IPS DF 19.7 (cell line): ENCODE measurements at regions not wholly inside any gene's neighbourhood (a gene's known extent, or its start where the extent isn't known, plus 50 kb on each side); places are given as distances from the start of the nearest gene placed in this dataset.
"Not testable (repeated sequence)": the region's sequence is repeated elsewhere in the genome, so short reads cannot be mapped to it uniquely, and the experiment has no call there.

Experiments
- DNase-seq: peaks from one replicate; pipeline ENCODE4 v3.0.0-alpha.2; 2013; ENCODE audit warnings: low read depth, low spot score

DNA sequence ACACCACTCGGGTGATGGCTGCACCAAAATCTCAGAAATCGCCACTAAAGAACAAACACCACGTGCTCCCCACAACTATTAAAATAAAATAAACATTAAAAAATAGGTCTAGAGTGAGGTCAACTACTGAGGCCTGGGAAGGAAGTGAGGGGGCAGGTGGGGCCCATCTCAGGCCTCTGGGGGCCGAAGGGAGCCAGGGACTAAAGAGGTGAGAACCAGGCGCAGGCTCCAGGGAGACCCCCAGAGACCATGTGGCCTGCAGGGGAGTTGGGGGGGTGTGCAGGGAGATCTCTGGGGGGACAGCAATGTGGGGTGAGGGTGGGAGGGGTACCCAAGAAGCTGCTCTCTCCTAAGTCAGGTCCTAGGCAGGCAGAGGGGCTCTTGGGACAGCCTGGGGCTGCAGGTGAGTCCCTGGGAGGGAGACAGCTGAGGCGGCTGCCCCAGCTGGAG is 111.3 kb upstream of the SMURF2 start:
- no peak for DNase-seq

DNA sequence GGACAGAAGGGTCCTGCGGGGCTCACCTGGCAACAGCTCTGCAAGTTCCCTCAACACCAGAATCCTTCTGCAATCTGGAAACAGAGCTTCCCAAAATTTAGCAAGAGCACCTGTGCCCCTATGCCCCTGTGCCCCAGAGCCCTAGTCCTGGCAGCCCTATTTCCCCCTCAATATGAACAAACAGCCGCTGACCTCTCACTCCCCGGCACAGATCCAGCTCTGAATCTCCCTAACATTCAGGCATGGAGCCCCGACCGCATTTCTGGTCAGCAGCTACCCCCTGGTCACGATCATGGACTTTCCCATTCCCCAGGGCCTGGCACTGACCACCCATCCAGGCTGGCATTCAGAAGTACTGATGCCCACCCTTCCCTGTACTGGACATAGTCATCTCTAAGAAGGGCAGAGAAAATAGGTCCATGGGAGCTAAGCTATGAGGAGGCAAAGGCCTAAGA is 110.8 kb upstream of the SMURF2 start:
- no peak for DNase-seq

DNA sequence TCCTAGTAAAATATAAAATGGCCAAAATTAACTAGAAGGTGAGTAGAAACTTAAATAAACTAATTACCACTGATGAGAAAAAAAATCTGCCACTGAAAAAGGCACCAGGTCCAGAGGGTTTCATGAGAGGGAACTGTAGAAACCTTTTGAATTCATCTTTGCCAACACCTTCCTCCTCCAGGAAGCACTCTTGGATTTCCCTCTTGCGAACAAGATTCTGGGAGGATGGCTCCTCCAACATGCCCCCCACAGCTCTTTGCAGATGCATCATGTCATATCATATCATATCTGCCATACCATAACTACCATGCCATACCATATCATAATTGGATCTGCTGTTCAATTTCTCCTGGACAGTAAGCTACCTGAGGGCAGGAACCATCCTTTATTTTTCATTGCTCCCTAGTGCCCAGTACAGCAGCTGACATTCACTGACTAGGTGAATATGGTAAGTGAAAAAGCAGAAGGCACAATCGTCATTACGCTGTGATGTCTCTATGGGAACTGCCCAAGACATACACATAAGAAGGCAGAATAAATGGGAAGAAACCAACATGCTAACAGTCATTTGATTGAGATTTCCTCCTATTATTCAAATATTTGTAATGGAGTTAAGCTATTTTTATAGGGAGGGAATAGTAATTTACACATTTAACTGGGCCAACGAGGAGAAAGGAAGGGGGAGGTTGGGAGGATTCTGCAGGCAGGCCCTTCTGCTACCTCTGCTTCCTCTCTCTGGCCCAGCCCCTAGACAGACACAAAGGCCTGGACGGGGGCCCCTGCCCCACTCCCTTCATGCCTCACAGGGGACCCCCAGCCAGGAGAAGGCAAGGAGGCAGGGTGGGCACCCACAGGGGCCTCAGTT is 110.1 kb upstream of the SMURF2 start:
- no peak for DNase-seq

DNA sequence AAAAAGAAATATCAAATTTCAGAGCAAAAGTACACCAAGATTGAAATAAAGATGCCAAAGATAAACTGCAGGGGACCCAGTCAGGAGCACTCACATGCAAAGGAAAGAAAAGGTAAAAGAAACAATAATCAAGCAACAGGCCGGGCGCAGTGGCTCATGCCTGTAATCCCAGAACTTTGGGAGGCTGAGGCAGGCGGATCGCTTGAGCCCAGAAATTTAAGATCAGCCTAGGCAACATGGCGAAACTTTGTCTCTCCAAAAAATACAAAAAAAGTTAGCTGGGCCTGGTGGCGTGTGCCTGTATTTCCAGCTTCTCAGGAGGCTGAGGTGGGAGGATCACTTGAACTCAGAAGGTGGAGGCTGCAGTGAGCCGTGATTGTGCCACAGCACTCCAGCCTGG is 107.6 kb upstream of the SMURF2 start:
- DNase-seq: no peak

DNA sequence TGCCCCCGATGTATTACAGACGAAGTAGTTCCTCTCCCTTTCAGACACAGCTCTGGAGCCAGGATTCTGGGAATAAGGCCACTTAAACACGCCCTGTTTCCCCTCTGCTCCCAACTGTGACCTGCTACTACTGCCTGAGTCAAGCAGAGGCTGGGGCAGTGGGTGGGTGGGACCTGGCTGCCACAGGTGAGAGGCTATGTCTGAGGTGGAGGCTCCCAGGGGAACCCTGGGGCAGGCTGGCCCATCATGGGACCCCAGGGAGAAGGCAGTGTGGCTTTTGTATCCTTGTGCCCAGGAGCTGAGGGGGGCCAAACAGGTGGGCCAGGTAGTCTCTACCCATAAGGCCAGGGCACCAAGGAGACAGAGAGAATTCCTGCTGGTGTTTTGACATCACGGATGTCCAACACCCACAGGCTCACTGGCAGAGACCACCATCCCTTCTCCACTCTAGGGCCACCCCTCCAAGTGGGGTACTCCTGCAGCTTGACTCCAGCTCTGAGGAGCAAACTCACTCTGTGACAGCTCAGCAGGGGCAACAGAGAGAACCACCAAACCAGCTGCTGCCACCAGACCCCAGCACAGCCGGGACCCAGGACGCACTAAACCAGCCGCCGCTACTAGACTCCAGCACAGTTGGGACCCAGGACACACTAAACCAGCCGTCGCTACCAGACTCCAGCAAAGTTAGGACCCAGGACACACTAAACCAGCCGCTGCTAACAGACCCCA is 105.3 kb upstream of the SMURF2 start:
- DNase-seq: no peak

DNA sequence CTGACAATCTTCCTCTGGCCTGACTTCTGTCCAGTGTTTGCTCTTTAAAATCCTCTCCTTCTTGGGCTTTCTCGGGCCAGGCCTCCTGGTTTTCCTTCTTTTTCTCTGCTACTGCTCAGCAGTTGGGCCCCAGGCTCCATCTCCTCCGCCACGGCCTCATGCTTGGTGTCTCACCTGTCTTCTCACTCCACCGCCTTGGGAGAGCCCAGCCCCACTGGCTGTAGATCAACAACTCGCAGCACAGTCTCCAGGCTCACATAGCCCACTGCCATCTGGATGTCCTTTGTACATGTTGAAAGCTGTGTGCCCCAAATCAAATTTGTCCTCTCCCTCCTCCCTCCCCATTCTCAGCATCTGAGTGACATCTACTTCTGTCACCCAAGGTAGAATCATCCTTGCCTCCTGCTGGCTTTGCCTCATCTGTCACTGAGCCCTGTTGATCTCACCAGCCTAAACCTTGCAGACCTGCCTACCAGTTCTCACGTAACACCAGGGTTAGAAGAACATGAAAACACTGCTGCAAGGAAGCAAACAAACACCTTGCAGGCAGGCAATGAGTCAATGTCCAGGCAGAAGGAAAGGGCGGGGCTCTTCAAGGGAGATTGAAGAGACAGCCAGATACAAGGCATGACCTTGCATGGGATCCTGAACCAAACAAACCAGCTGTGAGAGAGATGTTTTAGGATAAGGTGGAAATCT is 103.2 kb upstream of the SMURF2 start:
- no peak for DNase-seq

DNA sequence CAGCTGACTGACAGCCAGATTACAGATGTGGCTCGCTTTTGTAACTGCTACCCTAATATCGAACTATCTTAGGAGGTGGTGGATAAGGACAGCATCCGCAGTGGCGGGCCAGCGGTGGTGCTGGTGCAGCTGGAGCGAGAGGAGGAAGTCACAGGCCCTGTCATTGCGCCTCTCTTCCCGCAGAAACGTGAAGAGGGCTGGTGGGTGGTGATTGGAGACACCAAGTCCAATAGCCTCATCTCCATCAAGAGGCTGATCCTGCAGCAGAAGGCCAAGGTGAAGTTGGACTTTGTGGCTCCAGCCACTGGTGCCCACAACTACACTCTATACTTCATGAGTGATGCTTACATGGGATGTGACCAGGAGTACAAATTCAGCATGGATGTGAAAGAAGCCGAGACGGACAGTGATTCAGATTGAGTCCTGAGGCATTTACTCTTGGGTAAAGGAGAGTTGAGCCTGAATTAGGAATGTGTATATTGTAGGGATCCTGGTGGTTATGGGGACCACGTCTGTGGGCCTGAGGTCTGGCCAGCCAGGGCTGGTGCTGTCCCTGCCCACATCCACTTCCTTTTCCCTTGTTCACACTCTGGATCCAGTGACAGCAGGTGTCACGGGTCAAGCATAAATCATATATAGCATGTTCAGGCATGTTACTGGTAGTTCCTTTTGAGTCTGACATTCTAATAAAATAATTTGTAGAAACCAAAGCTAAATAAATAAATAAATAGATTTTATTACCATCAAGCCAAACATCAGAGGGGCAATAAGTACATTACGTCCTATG is 89.0 kb upstream of the SMURF2 start:
- no peak for DNase-seq

DNA sequence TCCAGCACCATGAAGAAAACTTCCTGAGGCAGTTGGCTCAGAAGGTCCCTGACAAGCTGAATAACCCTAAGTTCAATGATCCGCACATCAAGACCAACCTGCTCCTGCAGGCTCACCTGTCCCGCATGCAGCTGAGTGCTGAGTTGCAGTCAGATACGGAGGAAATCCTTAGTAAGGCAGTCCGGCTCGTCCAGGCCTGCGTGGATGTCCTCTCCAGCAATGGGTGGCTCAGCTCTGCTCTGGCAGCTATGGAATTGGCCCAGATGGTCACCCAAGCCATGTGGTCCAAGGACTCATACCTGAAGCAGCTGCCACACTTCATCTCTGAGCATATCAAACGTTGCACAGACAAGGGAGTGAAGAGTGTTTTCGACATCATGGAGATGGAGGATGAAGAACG is 88.4 kb upstream of the SMURF2 start:
- no peak for DNase-seq

DNA sequence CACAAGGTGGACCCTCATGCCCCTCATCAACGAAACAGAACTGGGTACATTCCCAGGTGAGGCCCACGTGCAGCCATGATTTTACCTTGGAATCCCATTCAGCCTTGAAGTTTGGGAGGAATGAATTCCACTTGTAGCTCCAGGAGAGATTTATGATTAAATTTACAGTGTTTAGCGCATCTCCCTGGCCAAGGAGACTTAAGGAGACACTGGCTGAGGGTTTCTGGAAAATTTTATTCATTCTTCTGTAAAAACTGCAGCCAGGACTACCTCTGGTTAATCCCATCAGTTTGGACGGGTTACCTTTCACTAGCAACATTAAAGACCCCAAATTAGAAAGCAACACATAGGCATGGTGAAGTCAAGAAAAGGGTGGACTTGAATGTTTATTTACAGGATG is 87.2 kb upstream of the SMURF2 start:
- no peak for DNase-seq

DNA sequence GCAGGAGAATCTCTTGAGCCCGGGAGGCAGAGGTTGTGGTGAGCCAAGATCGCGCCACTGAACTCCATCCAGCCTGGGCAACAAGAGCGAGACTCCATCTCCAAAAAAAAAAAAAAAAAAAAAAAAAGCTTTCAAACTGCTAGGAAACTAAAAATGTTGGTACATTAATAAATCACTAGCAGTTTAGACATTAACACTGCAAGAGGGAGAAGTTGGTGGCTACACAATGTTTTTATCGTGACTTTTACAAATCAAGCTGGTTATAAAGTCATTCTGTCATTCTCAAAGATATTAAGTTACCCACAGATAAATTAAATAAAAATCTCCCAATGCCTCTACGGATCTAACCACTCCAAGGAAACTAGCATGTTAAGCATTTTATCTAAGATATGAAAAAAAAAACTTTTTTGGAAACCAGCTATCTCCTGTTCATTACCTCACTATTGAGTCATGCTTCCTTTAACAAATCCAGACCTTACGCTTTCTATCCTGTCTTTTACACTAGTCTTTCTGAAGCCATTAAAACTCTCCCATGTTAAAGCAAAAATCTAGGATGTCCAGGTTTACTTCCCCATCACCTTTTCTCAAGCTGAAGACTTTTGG is 85.9 kb upstream of the SMURF2 start:
- DNase-seq: no peak

DNA sequence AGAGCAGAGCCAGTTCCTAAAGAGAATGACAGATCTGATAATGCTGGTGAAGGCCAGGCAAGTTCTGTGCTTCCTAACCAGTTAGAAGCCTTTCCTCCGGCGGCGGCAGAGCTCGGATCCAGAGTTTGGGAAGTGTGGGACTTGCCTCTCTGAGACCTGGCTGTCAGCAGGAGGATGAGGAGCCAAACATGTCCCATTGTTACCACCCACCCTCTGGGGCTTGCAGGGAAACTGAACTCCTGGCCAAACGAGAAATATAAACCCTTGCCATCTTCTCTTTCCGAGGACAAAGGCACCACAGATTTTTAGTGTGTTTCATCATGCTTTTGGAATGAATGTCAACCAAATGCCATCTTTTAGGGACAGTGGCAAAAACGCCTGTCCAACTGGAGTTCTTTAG is 80.2 kb upstream of the SMURF2 start:
- DNase-seq: no peak

DNA sequence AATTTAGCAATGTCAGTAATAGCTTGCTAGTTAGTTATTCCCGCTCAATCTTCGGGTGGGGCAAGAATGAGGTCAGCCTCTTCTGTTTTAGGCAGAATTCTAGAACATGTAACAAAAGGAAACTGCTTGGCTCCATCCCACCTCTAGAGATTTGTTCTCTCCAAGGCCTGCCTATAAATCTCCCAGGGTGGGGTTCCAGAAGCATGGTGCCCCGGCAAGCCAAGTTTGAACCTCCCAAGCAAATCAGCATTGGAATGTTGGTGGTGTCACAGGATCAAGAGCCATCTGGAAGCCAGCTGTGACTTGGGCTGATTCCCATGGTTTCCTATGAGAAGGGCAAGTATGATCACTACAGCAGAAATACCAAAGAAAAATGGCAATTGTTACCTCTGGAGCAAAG is 79.8 kb upstream of the SMURF2 start:
- DNase-seq: not testable (repeated sequence)

DNA sequence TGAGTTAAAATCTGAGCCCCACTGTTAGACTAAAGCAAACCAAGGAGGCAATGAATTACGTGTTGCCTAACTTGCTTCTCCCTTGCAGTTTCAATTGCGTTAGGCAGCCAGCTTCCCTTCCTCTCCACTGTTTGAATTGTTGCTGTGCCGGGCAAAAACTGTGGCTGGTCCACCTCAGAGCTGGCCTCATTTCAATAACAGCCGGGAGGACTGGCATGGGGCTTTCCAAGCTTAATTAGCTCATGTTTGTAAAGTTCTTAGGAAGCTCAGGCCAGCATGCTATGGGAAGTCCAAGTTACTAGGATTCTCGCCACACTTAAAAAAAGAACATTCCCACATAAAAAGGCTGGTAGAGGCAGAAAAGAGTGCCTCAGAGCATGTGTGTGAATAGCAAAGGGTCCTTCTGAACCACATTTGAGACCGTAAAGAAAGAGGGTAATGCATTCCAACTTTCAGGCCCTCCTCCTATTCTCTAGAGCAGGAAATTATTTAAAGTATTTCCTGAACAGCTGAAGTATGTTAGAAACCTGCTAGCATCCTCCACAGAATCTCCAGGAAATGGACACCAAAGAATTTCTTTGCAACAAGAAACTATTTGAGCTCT is 79.0 kb upstream of the SMURF2 start:
- DNase-seq: no peak

DNA sequence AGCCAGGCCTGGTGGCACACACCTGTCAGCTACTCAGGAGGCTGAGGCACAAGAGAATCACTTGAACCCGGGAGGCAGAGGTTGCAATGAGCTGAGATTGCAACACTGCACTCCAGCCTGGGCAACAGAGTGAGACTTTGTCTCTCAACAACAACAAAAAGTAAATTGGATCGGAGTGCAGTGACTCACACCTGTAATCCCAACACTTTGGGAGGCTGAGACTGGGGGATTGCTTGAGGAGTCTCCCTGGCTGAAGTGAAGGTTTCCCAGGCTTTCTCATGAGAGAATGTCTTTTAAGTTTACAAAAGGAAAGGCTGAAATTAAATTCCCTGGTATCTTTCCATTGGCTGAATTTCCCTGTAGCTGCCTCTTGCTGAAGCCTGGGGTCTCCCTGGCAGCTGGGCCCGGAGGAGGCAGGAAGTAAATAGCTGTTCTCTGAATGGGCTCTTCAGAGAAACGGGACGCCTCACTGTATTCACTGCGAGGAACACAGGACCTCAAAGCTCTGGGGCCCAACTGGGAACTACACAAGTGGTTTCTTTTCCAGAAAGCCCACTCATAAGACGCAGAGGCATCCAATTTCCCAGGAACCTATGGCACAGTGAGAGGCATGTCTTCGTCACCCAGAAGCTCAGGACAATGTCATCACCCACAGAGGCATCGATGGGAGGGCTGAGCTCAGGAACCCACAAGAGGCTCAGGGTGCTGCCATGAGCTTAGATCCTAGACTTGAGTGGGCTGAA is 77.4 kb upstream of the SMURF2 start:
- DNase-seq: no peak

DNA sequence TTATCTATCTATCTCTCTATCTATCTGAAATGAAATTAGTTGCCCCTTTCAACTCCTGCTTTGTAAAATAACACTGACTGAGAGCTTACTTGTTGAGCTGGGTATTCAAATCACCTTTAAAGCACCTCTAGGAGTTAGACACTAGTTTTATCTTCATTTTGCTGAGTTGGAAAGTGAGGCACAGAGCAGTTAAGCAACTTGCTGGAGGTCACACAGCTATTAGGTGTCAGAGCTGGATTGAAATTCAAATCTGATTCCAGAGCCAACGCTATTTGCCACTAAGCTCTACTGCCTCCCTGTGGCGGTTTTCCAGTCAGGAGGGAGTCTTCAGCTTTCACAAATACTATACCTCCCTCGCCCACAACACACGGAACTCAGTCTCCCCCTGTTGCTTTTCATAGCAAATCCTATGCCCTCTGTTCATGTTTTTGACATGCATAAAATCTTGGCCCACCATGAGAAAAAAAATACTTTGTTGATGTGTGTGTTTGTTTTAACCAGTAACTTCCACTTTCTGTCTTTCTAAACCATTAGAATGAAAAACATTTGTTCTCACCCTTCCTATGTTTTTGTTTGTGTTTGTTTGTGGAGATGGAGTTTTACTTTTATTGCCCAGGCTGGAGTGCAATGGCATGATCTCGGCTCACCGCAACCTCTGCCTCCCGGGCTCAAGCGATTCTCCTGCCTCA is 74.8 kb upstream of the SMURF2 start:
- no peak for DNase-seq

DNA sequence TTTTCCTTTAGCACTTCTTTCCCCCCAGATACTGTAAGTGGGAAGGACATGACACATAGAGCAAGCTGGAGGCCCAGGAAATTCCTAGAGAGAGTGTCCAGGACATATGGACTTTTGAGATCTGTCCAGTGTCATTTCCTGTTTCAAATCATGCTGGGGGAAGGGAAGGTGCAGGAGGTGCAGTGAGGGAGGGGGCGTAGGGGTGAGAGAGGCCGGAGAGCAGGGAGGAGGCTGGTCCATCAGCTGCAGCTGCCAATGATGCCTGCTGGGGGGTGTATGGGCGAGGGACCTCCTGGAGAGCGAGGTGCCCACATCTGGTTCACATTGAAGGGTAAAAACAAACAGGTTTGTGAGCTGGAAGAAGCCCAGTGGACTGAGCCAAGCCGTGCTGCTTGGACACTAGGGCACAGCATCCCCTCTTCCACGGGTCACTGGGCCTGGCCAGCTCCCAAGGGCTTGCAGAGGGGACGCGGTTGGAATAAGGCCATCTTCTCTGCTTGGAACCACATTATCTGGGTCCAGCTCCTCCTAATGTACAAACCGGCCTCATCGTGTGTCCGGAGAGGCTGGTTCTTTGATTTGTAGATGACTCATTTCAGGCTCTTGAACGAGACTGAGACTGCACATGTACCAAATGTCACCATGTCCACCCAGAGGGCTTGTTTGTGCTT is 70.4 kb upstream of the SMURF2 start:
- DNase-seq: no peak

DNA sequence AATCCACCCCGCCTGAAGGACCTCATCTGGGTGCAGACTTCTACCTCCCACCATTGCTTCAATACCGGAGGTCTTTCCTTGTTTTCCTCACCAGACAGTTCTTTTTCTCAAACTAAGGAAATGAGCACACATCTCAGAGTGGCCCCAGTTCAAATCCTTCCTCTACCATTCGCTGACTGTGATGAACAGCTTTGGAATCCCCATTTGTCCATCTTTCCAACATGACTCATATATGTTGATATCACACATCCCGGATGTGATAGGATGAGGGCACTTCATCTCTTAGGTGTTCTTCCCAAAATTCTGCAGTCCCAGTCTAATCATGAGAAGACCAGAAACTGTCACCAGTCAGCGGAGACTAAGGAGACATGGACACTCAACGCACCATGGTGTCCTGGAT is 67.9 kb upstream of the SMURF2 start:
- DNase-seq: not testable (repeated sequence)

DNA sequence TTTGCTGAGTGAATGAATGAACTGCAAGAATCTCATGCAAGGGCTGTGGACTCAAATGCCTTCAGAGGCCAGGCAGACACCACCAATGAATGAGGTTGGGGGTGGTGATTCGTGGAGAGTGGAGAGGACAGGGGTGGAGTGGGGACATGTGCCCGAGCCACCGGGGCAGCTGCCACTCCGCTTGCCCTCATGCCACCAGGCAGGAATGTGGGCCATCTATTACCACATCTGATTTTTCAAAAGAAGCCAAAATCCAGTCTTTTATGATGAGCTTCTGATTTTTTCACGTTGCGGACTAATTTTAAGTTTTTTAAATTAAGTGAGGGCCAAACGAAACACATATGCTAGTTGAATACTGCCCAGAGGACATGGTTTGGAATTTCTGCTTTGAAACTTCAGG is 67.1 kb upstream of the SMURF2 start:
- no peak for DNase-seq
